RPMI7951 (cell line): ENCODE measurements at regions not wholly inside any gene's neighbourhood (a gene's known extent, or its start where the extent isn't known, plus 50 kb on each side); places are given as distances from the start of the nearest gene placed in this dataset.

ENCODE experiments used
- DNase-seq: peaks from one replicate; pipeline ENCODE4 v3.0.0-alpha.2; 2012; ENCODE audit warnings: low read depth

DNA sequence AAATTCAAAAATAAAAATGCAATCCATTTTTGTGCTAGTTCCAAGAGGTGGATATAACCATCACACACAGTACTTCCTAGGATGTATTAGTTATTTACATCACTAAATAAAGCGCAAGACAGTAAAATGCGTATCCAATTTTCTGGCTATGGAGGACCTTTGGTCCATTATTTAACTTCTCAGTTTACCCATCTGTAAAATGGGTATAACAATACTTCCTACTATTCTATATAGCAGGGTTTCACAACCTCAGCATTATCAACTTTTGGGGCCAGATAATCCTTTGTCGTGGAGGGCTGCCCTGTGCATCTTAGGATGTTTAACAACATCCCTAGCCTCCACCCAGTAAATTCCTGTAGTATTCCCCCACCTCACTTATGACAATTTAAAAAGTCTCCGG, 275.1 kb upstream of the PKDCC start:
- no peak for DNase-seq

DNA sequence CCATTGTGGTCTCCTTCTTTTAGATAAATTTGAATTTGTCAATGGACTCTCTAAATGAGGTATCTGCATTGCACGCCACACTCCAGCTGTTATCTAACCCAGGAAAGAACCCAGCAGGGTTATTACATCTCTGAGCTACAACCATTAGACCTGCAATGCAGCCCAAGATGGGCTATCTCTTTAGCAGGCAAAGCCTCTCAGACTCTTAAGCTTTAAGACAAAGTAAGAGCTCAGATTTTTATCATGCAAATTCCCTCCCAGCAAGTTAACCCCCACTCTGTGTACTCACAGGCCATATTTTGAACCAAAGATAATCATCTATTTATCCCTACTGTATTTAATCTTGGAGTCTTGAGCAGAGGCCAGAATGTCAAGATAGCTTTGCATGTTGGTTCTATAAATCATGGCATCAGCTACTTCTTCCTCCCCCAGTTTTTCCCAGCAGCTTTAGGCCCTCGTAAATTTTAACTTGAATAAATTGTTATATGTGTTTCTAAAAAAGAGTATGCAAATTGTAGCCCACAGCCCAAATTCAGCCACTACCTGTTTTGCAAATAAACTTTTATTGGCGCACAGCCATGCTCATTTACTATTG, 273.7 kb upstream of the PKDCC start:
- DNase-seq, result no peak

DNA sequence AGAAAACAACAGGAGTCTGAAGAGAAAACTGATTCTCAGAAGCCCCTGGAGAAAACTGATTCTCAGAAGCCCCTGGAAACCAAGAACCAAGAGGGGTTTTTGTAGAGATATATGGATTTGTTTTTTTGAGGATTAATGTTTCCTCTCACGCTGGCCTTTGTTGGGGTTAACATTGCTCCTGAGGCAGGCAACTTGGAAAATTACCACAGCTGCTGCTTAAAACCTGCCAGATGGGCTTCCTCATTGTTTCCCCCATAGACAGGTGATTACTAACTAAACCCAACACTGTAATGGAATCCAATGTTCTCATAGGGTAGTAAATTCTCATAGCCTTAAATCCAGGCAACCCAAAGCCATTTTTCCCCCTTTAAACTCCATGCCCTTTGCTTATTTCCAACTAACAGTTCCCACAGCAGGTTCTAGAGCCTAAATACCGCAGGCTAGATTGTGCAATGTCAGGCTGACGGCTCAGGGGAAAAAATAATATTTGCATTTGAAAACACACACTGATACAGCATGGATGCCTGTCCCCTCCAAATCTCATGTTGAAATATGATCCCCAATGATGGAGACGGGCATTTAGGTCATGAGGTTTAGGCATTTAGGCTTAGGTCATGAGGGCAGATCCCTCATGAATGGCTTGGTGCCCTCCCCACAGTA, 272.3 kb upstream of the PKDCC start:
- no peak for DNase-seq

DNA sequence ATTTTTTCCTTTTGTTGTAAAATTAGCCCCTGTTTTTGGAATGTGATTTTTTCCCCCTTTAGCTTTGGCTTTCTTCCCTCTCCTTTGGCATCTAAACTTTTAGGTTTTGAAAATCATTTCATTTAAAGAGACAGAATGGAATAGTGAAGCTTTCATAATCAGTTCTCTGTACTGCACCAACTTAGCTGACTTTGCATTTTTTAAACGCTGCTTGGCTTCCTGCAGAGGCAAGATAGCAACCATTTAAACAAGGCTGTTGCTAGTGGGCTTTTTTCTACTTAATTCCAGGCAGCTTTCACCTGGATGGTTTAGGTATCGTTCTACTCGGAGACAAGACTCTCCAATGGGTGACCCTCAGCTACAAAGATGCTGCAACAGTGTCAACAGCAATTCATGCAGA, 267.9 kb upstream of the PKDCC start:
- no peak for DNase-seq

DNA sequence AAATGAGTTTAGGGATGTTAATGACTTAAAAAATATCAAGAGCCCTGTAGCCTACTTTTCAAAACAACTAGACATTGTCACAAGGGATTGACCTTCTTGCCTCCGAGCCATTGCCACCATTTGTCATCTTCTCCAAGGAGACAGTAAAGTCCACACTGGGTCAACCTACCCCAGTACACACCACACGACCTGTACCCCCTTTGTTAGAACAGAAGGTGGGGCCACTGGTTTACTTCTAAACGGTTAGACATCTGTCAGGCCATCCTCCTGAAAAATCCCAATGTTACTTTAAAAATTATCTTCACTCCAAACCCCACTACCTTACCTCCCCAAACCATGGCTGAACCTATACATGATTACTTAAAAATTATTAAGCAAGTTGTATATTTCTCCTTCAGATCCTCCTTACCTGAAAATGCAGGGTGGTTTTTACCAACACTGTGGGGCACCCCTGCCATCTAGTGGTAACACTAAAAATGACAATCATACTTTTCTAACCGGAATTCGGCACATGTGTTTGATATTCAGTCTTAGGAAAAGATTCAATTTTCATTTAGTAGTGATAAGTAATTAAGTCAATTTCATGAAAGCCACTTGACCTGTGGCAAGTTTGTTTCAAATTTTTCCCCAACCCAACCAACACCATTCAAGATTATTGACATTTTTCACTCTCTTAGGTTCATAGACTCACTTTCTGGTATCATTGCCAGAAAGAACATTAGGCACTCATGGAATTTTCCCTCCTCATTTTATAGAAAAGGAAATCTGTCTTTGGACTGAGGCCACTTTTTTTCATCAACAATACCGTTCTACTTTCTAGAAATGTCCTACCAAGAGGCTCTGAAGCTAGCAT, 265.3 kb upstream of the PKDCC start:
- DNase-seq, result peak; percentile 29

DNA sequence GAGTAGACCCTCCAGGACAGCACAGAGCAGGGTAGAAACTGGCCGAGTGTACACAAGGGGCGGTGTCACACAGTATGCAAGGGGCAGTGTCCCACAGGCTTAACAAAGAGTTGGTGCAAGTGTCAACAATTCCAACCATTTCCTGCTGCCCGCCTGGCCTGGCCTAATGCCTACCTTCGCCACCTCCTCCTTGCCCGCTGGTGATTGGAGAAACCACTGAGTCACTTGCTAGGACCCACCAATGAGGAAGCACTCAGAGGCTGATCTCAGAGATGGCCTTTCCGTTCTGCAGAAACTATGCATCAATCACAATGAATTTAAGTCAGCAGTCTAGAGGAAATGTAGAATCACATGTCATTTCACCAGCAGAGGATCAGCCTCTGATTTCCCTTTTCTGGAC, 263.3 kb upstream of the PKDCC start:
- DNase-seq, result peak; percentile 13

DNA sequence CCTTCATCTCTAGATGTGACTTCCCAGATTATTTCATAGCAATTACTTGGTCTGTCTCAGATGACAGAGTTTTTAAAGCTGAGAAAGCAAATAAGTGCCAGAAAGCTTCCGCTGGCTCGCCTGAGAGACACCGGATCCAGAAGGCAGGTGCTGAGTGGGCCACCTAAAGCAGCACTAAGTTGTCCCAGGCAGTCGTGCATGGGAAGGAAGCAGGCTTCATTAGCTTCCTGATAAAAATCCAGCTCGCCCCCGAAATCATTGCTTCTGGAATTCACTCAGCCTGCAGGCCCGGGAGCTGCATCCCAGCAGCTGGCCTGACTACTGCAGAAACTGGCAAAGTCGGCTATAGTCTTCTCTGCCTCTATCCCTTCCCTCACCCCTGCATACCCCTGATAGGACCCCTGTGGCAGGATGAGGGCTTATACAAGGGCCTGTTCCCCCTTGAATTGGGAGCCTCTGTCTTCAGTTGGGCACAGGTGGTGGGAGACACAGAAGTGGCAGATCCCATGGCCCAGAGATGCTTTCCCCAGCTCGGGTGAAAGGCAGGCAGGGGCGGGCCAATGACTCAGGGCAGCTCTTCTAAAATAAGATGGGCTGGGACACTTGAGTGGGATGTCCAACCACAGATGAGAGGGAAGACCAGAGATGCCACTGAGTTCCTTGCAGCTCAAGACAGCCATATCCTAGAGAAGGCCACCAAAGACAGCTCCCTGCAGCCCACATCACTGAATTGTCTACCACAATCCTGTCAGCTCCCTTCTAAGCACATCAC, 262.4 kb upstream of the PKDCC start:
- DNase-seq, result no peak

DNA sequence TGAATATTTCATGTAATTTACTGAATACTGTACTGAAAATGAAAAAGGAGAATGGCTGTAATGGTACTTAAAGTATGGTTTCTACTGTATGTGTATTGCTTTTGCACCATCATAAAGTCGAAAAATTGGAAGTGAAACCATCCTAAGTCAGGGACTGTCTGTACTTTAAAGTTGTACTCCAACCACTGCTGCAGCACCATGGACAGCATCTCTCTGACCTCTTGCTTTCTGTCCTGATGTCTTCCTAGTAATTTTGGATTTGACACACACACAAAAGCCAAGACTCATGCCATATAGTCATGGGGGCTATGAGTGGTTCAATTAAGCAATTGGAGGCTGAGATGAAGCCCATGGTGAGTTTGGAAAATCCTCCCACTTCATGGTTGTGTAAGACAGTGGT, 256.3 kb upstream of the PKDCC start:
- peak; percentile 45 for DNase-seq

DNA sequence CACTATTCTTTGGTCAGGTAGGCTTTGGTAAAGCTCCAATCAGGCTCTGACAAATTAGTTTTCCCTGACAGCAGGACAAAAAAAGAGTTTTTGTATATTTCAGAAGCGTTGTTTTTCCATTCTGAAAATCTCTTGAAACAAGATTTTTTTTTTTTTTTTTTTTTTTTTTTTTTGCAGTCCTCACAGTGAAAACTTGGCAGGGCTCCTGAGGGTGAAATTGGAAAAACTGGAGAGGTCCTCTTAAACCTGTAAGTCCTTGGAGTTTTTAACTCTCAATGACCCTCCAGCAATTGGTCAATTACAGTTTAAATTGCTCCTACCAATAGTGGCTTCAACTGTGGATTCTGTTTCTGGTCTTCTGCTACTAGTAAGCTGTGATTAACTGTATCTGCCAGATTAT, 244.5 kb upstream of the PKDCC start:
- DNase-seq, result no peak

DNA sequence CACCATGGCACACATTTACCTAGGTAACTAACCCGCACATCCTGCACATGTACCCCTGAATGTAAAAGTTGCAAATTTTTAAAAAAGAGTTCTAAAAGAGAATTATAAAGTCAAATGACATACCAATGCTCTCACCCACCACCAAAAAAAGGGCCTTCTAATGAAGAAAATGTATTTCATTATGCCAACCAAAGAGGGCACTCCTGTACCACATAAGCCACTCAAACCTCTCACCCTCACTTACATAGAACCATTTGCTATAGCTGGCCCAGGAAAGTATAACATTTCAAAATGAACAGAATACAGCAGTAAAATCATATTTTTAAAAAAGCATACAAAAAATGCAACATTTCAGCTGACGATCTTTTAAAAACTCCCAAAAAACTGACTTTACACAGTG, 241.5 kb upstream of the PKDCC start:
- DNase-seq, result no peak

DNA sequence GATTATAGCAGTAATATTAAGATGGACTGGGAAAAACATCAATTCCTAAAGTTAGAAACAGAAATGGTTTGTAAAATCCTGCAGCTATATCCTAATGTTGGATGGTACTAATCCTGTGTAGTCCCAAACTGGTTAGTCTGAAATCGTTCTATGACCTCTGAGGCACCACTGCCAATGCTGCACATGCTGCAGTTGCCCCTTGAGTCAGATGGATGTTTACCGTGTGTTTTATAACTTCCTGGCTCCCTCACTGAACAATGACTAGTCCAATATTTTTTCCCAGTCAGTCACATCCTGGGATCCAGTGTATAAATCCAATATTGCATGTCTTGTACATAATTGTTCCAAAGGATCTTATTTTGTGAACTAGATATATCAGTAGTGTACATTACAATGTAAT, 226.7 kb upstream of the PKDCC start:
- no peak for DNase-seq

DNA sequence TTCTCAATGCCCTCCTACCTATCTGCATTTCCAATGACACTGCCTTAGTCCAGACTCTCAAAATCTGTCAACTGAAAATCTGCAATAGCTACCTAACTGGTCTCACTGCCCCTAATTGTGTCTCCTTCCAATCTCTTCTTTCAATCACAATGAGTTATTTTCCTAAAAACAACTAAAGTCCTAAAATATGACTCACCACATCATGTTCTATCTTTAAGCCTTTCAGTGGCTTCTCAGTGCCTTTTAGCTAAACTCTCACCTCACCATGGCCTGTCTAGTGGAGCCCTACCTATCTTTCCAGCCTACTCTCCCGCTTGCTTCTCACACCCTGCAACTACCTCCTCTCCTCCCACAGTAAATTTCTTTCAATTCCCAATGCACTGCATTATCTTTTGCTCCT, 220.9 kb upstream of the PKDCC start:
- no peak for DNase-seq

DNA sequence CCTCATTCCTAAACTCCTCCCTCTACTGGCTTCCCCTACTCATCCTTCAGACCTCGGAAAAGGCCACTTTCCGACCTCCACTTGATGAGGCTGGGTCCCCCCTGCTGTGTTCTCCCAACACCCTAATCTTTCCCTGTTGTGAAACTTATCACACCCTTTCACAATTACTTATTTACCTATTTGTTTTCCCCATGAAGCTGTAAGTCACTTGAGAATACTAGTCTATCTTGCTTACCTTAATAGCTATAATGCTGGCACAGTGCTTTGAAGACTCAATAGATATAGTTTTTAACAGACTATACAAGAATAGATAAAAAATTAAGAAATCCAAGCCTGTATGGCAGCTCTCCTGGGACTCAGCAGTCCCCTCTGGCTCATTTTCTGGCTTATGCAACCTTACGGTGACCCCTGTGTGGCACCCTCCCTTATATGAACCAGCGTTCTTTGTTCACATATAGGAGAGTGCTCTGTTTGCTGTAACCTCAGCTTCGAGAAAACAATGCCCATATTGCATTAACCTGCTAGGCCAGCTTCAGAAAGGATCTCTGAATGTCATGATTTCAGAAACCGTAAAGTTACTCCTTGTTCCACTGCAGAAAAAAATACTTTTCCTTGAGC, 220.4 kb upstream of the PKDCC start:
- DNase-seq, result no peak

DNA sequence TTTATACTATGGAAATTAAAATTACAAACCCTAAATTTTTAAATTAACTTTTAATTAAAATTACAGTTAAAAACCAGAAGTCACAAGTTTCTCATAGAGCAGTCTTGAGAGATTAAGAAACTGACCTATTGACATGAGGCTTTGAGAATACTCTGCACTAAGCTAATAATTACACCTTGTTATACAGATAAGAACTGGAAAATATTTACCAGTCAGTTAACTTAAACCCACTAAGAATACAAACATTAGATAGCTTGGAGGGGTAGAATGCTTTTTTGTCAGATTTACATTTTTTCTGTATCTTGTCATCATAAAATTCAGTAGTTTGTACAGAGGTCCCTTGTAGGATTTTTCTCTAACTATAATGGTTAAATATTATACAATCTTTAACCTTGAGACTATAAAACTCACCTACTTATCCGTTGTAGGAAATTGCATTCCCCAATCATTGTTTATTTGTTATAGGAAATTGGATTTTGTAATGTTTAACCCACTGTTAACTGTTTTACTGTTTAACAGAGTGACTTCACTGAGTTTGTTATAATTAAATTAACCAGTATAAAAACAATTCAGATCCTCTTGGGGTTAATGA, 219.7 kb upstream of the PKDCC start:
- no peak for DNase-seq

DNA sequence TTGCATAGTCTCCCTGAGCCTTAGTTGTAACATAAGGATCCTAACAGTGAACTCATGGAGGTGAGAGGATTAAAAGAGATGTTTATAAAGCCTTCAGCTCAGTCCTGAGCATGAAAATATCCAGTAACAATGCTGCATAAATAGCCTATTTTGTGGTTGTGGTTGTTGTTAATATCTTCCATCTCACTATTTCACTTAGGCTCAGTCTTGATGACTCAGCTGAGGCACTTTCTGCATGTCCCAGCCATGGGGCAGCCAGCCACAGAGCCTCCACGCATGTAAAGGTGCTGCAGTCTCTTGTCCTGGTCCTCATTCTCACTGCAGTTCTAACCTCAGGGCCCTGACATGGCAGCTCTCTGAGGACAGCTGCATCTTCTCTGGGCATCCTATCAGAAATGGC, 218.8 kb upstream of the PKDCC start:
- DNase-seq, result no peak

DNA sequence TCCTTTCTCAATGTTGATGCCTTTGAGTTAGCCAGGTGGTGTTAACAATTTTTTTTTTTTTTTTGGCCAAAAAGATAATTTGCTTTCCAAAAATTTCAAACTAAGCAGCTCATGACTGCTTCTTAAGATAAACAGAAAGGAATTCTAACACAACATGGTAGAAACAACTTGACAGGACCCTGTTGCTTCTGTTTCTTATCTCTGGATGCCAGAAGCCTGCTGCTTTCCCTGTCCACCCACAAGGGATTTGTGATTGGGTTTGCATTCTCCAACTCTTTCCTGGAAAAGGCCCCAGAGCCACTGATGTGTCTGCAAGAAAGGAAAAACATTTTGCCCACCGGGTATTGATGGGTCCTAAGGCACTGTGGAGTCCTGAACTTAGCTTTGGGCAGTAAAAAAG, 217.2 kb upstream of the PKDCC start:
- DNase-seq, result no peak

DNA sequence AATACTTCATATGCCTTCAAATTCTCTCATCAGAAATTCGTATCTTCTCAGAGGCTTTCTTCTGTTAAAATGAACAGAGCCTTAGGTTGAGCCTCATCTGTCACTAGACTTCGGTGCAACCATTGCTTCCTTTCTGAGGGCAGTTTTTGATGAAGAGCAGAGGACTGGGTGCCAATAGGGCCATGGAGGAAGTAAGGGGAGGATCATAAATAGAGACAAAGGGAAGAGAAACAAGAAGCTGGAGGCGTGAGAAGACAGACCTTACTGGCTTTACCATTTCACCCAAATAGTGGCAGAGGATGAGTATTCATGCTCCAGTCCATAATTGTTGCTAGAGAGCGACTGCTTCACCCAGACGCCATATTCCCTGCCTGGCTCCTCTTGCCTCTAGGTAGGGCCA, 215.6 kb upstream of the PKDCC start:
- DNase-seq, result no peak

DNA sequence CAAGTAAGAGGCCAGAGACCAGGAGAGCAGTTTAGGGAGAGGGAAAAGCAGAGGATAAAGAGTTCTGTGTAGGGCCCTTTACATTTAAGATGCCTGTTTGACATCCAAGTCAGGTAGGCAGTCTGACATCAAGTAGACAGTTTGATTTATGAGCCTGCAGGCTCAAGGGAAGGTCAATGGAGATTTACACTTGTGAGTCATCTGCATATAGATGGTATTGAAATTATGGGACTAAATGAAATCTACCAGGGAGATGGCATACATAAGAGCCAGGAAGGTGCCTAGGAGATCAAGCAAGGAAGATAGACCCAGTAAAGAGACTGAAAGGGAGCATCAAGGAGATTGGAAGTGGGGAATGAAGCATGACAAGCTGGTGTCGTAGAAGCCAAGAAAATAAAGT, 212.4 kb upstream of the PKDCC start:
- no peak for DNase-seq

DNA sequence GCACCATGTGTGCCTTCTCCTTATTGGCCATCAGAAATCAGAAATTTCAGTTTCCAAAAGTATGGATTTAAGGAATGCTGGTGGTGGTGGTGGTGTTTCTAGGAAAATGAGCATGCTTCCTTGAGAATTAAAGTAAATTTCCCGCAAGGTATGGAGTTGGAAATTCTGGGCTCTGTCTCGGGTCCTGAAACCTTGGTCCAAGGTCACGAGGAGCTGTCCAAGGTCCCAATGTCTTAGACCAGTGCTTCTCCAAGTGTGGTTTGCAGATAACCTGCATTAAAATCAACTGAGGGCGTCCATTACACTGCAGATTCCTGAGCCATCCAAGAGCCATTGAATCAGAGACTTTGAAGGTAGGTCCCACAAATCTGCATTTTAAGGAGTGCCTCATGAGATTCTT, 210.9 kb upstream of the PKDCC start:
- DNase-seq, result peak; percentile 53

DNA sequence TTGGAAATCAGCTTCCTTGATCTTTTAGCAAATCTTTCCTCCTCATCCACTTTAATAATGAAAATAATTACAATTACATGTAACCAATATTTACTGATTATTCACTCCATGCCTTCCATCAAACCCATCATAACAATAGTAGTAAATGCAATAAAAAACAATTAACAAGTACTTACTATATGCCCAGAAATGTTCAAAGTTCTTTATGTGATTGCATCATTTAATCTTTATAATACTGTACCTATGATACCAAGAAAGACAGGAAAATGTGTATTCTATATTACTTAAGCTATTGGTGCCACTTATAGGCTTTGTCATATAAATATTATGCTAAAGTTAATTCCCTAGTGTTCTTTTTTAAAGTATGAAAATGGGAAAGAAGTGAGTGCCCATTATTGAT, 210.2 kb upstream of the PKDCC start:
- no peak for DNase-seq

DNA sequence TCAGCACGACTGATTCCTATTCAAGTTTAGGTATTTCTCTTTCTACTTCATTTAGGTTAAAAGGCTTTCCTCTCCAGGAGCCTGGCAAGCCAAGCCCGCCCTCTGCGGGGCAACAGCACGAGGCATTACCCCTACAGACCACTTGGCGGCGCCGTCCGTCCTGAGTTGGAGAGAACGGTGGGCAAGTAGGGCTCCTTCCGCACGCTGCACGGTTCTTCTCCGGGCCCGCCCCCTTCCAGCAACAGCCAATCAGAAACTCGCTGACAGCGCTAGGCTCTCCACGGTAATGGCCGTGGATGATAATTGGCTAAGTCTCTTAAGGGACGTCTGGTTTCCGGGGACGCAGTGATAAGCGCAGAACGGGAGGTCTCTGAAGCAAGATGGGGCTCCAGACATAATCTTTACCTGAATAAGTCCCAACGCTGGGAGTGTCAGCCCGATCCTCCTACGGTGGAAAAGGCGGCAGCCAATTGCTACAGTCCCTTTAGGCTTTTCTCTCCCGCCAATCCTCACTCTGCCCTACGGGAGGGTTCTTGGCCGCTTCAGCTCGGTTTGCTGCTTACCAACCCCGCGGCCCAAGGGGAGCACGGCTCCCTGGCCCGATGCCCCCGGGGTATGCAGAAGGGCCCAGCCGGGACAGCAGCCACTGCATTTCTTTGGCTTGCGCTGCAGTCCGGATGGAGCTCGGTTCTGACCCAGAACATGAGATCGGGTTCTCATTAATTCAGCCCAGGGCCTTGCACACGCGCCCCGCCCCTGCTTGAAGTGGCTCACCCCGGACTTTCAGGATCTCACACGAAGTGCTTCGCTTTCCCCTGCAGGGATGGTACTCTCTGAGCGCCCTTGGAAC, 206.9 kb upstream of the PKDCC start:
- DNase-seq, result peak; percentile 96
